ENCODE measurements at regions not wholly inside any gene's neighbourhood (a gene's known extent, or its start where the extent isn't known, plus 50 kb on each side); places are given as distances from the start of the nearest gene placed in this dataset.

DNA sequence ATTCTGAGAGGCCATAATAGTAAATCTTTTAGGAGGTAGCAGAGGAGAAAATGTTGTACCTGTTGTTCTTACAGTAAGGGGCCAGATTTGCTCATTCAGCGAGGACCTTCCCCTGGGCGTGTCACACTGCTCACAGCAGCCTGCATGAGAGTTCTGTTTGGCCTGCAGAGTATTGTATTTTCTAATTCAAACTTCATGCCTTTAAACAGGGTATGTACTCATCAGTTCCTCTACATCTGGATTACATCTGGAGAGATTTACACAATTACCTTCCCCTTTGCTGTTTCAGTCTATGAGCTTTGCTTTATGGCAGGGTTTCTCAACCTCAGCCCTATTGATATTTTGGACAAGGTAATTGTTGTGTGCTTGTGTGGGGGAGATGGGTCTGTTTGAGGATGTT lies 170.9 kb upstream of the STK32A start:
- TF ChIP-seq POLR2AphosphoS5 (IDR thresholded peaks at IDR 0.05; ENCODE audit: low read depth, low read length) = no peak
- TF ChIP-seq EZH2 (IDR thresholded peaks at IDR 0.05) = no peak
- TF ChIP-seq, protein P1, sequence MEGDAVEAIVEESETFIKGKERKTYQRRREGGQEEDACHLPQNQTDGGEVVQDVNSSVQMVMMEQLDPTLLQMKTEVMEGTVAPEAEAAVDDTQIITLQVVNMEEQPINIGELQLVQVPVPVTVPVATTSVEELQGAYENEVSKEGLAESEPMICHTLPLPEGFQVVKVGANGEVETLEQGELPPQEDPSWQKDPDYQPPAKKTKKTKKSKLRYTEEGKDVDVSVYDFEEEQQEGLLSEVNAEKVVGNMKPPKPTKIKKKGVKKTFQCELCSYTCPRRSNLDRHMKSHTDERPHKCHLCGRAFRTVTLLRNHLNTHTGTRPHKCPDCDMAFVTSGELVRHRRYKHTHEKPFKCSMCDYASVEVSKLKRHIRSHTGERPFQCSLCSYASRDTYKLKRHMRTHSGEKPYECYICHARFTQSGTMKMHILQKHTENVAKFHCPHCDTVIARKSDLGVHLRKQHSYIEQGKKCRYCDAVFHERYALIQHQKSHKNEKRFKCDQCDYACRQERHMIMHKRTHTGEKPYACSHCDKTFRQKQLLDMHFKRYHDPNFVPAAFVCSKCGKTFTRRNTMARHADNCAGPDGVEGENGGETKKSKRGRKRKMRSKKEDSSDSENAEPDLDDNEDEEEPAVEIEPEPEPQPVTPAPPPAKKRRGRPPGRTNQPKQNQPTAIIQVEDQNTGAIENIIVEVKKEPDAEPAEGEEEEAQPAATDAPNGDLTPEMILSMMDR (IDR thresholded peaks at IDR 0.05 in 2 of 3, conservative IDR thresholded peaks at IDR 0.05 in 1 of 3; ENCODE audit: borderline replicate concordance in 1 of 3, insufficient read depth in 1 of 3, low read depth in 2 of 3, low read length in 2 of 3) = no peak
- TF ChIP-seq ZNF274 (IDR thresholded peaks at IDR 0.05; ENCODE audit: low read depth, low read length) = no peak
